ENCODE measurements at regions not wholly inside any gene's neighbourhood (a gene's known extent, or its start where the extent isn't known, plus 50 kb on each side); places are given as distances from the start of the nearest gene placed in this dataset.

GRCh38 chr14:97539884-97540283 lies 742.7 kb downstream of the VRK1 start:
- no peak for TF ChIP-seq CTCF (IDR thresholded peaks at IDR 0.05)
- no peak for TF ChIP-seq POLR2A (IDR thresholded peaks at IDR 0.05)
- TF ChIP-seq EP300 (IDR thresholded peaks at IDR 0.05), result no peak
- TF ChIP-seq POLR2AphosphoS5 (IDR thresholded peaks at IDR 0.05), result no peak

Data from suprapubic skin (tissue), 4 donors.